Left lobe of liver (tissue), 2 donors: ENCODE measurements at regions not wholly inside any gene's neighbourhood (a gene's known extent, or its start where the extent isn't known, plus 50 kb on each side); places are given as distances from the start of the nearest gene placed in this dataset.

Source experiments
- ATAC-seq: fragments of 200-7000 bp; cut with Tn5 transposase; one replicate; pipeline ENCODE4 v1.9.1; 2020; ENCODE audit warnings: mild to moderate bottlenecking, moderate library complexity
- DNase-seq: peaks from one replicate; pipeline ENCODE4 v3.0.0-alpha.2; 2020; ENCODE audit warnings: low spot score
- donor health status: DM: no; HTN: no; CAD: no; lungs with moderate emphysema.
- donor health status: DM: no; HTN: yes; CAD: no.

DNA sequence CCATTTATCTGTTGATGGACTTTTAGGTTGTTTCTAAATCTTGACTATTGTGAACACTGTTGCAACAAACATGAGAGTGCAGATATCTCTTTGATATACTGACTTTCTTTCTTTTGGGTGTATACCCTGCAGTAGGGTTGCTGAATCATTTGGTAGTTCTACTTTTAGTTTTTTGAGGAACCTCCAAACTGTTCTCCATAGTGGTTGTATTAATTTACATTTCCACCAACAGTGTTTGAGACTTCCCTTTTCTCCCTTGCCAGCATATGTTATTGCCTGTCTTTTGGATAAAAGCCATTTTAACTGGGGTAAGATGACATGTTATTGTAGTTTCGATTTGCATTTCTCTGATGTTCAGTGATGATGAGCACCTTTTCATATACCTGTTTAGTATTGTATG, 330.0 kb downstream of the DDX10 start:
- ATAC-seq, result no peak
- DNase-seq, result no peak

- ATAC-seq (no peak), DNase-seq (no peak)
These were observed 333.0 kb downstream of the DDX10 start for GRCh38 chr11:108997826-108998225.

DNA sequence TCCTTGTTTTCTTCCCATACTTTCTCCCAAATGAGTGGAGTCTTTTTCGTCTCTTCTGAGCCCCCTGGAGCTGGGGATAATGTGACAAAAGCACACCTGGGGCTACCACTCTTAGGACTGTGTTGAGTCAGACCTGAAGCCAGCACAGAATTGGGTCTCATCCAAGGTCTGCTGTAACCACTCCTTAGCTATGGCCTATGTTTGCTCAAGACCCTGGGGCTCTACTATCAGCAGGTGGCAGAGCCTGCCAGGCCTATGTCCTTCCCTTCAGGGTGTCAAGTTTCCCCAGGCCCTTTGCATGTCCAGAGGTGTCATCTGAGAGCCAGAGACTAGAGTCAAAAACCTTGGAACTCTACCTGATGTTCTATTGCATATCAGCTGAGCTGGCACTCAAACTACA, 335.7 kb downstream of the DDX10 start:
- ATAC-seq (no peak), DNase-seq (no peak)

- ATAC-seq, result no peak
These were observed 336.7 kb downstream of the DDX10 start for GRCh38 chr11:109001585-109001984.

DNA sequence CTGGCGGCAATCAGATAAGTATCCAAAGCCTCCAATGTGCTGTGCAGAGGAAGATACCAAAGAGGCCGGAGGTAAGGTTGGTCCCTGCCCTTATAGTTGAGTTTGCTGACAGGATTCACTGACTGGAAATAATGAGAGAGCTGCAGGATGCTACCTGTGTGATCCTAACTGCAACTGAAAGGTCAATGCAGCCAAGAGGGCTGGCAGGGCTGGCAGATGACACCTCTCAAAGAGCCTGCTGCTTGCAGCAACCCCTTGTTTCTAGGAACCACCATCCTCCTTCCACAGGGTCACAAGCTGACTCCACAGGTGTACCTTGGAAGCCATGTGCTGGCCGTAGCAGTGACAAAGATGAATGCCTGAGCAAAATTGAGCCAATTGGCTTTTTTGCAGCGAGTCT, 348.1 kb downstream of the DDX10 start:
- DNase-seq (no peak), ATAC-seq (no peak)

More at GRCh38 chr11:109001585-109001984, 336.7 kb downstream of the DDX10 start:
- no peak for DNase-seq

GRCh38 chr11:109015283-109015682, 350.4 kb downstream of the DDX10 start:
- ATAC-seq, result no peak
- DNase-seq, result no peak

DNA sequence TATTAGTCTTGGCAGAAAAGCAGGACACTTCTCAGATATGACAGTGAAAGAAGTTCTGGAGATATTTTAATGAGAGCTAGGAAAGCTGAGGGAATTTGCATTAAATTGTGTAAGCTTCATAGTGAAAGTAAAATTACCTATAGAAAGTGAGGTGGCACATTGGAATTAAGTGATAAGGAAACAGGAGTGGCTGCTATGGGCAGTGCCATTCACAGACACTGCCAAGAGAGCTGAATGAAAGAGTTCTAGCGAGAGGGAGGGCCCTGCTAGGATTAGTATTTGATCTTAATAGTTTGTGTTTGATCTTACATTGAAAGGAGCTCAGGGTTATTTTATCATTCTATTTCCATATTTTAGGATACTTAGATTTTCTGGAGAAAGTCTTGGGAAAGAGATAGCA, 351.9 kb downstream of the DDX10 start:
- DNase-seq, result no peak
- ATAC-seq, result no peak

DNA sequence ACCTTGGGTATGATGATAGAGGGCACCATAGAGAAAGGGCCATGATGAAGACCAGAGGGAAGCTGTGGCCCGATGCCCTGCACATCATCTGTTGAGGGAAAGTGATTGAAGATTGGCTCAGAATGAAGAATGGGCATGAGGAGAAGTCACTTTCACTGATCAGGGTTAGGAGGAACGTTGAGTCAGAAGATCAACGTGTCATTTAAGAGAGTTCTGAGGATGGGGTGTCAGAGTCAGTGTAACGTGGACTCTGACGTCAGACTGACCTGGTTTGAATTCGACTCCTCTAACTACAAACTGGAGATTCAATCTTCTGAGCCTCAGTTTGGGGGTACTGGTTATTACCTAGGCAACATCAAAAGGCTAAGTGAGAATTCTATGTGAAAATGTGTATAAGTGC, 352.6 kb downstream of the DDX10 start:
- ATAC-seq, result no peak
- no peak for DNase-seq

DNA sequence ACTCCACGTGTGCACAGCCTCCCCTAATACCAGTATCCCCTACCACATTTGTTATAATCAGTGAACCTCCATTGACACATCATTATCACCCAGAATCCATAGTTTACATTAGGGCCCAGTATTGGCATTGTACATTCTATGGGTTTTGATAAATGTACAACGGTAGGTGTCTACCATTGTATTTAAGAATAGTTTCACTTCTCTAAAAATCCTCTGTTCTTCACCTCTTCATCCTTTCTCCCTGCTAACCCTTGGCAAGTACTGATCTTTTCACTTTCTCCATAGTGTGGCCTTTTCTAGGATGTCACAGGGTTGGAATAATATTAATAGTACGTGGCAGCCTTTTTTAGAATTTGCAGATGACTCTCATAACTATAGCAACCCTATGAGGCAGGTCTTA, 353.8 kb downstream of the DDX10 start:
- ATAC-seq (no peak), DNase-seq (no peak)

GRCh38 chr11:109019342-109019936, 354.6 kb downstream of the DDX10 start:
- no peak for DNase-seq
- no peak for ATAC-seq

DNA sequence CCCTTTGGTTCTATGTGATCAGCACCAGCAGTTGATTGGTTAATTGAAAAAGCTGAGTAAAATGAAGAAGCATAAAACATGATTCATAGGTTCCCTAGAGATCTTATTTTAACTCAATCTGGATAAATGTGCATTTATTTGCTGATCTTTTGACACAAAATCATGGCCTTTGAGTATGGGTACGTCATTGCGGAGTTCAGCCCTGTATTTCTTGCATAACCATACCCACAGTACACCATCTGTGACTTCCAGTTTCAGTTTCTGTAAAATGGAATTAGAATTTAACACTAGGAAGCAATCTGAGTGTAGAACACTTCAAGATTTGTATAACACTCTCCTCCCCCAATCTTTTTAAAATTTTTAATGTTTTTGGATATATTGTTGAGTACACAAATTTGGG, 358.2 kb downstream of the DDX10 start:
- DNase-seq (no peak), ATAC-seq (no peak)

DNA sequence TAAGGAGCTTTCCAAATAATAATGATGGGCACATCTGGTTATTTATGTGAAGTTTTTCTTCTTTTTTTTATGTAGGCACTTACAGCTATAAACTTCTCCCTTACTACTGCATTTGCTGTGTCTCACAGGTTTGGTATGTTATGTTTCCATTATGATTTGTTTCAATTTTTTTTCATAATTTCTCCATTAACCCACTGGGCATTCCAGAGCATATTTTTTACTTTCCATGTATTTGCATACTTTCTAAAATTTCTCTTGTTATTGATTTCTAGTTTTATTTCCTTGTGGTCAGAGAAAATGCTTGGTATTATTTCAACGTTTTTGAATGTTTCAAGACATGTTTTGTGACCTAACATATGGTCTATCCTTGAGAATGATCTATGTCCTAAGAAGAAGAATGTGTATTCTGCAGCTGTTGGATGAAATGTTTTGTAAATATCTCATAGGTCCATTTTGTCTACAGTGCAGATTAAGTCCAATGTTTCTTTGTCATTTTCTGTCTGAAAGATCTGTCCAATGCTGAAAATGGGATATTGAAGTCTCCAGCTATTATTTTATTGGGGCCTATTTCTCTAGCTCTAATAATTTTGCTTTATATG, 362.1 kb downstream of the DDX10 start:
- ATAC-seq (no peak), DNase-seq (no peak)

- no peak for DNase-seq
These were observed 363.0 kb downstream of the DDX10 start for GRCh38 chr11:109027851-109028250.

GRCh38 chr11:109029927-109030326, 365.1 kb downstream of the DDX10 start:
- no peak for DNase-seq

More at GRCh38 chr11:109027851-109028250, 363.0 kb downstream of the DDX10 start:
- ATAC-seq, result no peak

DNA sequence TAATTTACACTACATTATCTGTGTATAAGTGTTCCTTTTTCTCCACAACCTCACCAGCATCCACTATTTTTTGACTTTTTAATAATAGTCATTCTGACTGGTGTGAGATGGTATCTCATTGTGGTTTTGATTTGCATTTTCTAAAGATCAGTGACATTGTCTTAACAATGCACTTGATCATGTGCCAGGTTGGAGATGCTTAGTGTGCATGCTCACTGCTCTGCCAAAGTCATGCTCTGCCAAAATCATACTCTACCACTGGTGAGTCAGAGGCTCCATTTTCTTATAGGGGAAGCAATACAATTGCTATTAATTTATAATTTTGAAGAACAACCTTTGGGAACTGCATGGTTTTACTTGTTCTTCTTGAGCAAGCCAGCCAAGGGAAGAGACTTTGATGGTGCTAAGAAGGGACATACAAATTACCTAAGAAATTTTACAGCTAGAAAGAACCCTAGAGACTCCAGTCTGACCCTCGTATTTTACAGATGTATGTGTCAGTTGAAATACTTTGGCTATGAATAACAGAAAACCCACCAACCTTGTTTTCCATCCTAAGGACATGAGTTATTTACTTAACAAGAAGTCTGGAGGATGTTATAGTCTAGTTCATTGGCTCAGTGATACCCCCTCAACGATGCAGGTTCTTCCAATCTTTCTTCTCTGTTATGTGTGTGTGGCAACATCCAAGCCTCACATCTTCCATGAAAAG, 368.9 kb downstream of the DDX10 start:
- DNase-seq, result no peak
- ATAC-seq, result no peak

More at GRCh38 chr11:109029927-109030326, 365.1 kb downstream of the DDX10 start:
- ATAC-seq, result no peak

GRCh38 chr11:109034339-109034696, 369.4 kb downstream of the DDX10 start:
- ATAC-seq (no peak), DNase-seq (no peak)

- no peak for ATAC-seq
- DNase-seq, result no peak
These were observed 370.4 kb downstream of the DDX10 start for GRCh38 chr11:109035284-109035683.

- no peak for ATAC-seq
These were observed 371.1 kb downstream of the DDX10 start for GRCh38 chr11:109036011-109036410.

GRCh38 chr11:109037856-109038780, 373.2 kb downstream of the DDX10 start:
- DNase-seq (no peak), ATAC-seq (no peak)

More at GRCh38 chr11:109036011-109036410, 371.1 kb downstream of the DDX10 start:
- DNase-seq, result no peak

GRCh38 chr11:109039611-109040010, 374.7 kb downstream of the DDX10 start:
- no peak for ATAC-seq
- no peak for DNase-seq

GRCh38 chr11:109040303-109040702, 375.4 kb downstream of the DDX10 start:
- DNase-seq (no peak), ATAC-seq (no peak)
